AG09309 (cell line): ENCODE measurements at regions not wholly inside any gene's neighbourhood (a gene's known extent, or its start where the extent isn't known, plus 50 kb on each side); places are given as distances from the start of the nearest gene placed in this dataset.

Experiments
- DNase-seq: peaks from one replicate; pipeline ENCODE4 v3.0.0-alpha.2; 2010; ENCODE audit warnings: low read depth
- H3K4me3 ChIP-seq: 2 replicates; pipeline ENCODE4 v1.5.1; 2011; ENCODE audit warnings: mild to moderate bottlenecking, low read depth, low read length, moderate library complexity; ENCODE audit not compliant: control insufficient read depth
- CTCF ChIP-seq: IDR thresholded peaks from 2 replicates; pipeline ENCODE4 v1.5.1; 2011; ENCODE audit warnings: mild to moderate bottlenecking, low read depth, low read length, inconsistent platforms; ENCODE audit not compliant: insufficient read depth, control insufficient read depth; ENCODE audit errors: missing control alignments

- no peak overlapping the region for H3K4me3 ChIP-seq
- no peak for TF ChIP-seq CTCF
- no peak for DNase-seq
Observed at GRCh38 chr14:94987409-94987808, 169.9 kb downstream of the DICER1 start.

- H3K4me3 ChIP-seq = no peak overlapping the region
- no peak for DNase-seq
- no peak for TF ChIP-seq CTCF
Observed at GRCh38 chr14:94979891-94980290, 177.4 kb downstream of the DICER1 start.

DNA sequence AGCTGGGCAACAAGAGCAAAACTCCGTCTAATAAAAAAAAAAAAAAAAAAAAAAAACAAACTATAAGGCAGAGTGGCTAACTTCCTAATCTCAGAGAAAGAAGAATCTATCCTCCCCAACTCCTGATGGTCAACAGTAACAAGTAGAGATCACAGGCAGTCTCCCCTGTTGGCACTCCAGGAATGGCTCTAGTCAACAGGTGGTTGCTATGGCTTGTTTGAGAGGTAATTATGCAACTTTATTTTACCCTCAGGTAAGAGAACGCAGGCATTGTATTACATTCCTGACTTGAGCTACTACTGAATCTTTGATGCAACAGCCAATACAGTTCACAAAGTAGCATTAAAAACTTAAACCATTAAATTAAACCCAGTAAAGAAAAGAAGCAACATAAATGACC is 180.3 kb downstream of the DICER1 start:
- H3K4me3 ChIP-seq = no peak overlapping the region
- DNase-seq = no peak
- no peak for TF ChIP-seq CTCF

GRCh38 chr14:94975366-94975765 is 182.0 kb downstream of the DICER1 start:
- H3K4me3 ChIP-seq = no peak overlapping the region

GRCh38 chr14:94974893-94975292 is 182.4 kb downstream of the DICER1 start:
- no peak overlapping the region for H3K4me3 ChIP-seq
- no peak for TF ChIP-seq CTCF
- no peak for DNase-seq

More at GRCh38 chr14:94975366-94975765, 182.0 kb downstream of the DICER1 start:
- no peak for DNase-seq
- TF ChIP-seq CTCF = no peak

GRCh38 chr14:94974422-94974821 is 182.9 kb downstream of the DICER1 start:
- H3K4me3 ChIP-seq = no peak overlapping the region
- DNase-seq = no peak
- no peak for TF ChIP-seq CTCF

- DNase-seq = no peak
- no peak for TF ChIP-seq CTCF
- H3K4me3 ChIP-seq = no peak overlapping the region
Observed at GRCh38 chr14:94971750-94972149, 185.6 kb downstream of the DICER1 start.
